ENCODE measurements at regions not wholly inside any gene's neighbourhood (a gene's known extent, or its start where the extent isn't known, plus 50 kb on each side); places are given as distances from the start of the nearest gene placed in this dataset.

DNA sequence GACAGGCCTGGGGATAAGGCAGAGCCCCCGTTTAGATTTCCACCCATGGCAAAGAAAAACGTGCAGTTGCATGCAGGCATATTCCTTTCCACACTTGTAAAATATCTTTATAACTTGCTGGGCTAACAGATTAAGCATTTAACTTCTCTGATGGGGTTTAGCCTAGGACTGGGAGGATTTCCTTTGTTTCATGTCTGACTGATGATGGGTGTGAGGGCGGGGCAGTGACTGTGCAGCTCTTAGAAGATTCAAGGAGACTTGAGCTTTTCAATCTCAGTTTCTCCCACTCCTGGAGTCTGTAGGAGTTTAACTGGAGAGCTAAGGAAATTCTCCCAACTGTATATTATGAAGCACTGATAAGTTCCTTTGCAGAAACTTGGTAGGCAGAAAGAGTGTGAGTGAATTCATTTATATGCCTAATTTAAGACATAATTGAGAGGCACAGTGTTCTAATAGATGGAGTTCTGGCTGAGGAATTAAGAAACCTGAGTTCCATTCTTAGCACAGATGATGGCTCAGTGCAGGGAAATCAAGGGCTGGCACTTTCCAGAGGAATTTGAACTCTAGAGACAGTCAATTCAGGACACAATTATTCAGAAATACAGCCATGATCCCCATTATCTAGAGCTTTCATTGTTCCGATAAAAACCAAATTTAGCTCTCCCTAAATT lies 214.6 kb upstream of the CNR1 start:
- H3K27me3 ChIP-seq (ENCODE audit: control insufficient read depth, insufficient read depth, low read length), result no peaks in the 10 kb centered on the region
- no peak overlapping the region for H3K4me3 ChIP-seq (ENCODE audit: low read depth, low read length)
- no peaks in the 10 kb centered on the region for H3K36me3 ChIP-seq (ENCODE audit: control insufficient read depth, insufficient read depth, low read length)
- DNase-seq (ENCODE audit: low read depth), result no peak
- no peak for TF ChIP-seq CTCF (IDR thresholded peaks at IDR 0.05; ENCODE audit: insufficient read depth, low read length, poor library complexity, severe bottlenecking)

DNA sequence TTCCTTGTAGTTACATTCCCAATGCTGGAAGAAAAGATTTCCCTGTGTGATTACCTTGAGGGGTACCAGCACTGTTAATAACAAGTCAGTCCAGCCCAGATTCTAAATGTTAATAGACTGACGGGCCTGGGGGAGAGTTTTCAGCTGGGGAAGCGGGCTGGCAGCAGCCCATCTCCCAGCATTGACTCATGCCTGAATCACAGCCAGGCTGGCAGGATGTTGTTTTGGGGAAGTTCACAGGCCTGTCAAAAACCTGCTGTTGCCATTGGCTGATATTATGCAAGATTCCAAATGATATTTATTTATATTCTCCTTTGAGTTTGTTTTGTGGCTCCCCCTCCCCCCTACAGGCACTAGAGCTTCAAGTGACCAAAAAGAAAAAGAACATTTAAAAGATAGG lies 213.9 kb upstream of the CNR1 start:
- DNase-seq (ENCODE audit: low read depth), result no peak
- H3K36me3 ChIP-seq (ENCODE audit: control insufficient read depth, insufficient read depth, low read length), result no peaks in the 10 kb centered on the region
- no peaks in the 10 kb centered on the region for H3K27me3 ChIP-seq (ENCODE audit: control insufficient read depth, insufficient read depth, low read length)
- TF ChIP-seq CTCF (IDR thresholded peaks at IDR 0.05; ENCODE audit: insufficient read depth, low read length, poor library complexity, severe bottlenecking), result no peak
- no peak overlapping the region for H3K4me3 ChIP-seq (ENCODE audit: low read depth, low read length)

GRCh38 chr6:88378639-88379038 lies 212.5 kb upstream of the CNR1 start:
- Histone ChIP-seq H3K27me3 (ENCODE audit: control insufficient read depth, insufficient read depth, low read length) (no peaks in the 10 kb centered on the region), H3K4me3 (ENCODE audit: low read depth, low read length) (no peak overlapping the region)
- no peak for TF ChIP-seq CTCF (IDR thresholded peaks at IDR 0.05; ENCODE audit: insufficient read depth, low read length, poor library complexity, severe bottlenecking)

GRCh38 chr6:88377976-88378568 lies 211.9 kb upstream of the CNR1 start:
- Histone ChIP-seq H3K4me3 (ENCODE audit: low read depth, low read length) (no peak overlapping the region), H3K36me3 (ENCODE audit: control insufficient read depth, insufficient read depth, low read length) (no peaks in the 10 kb centered on the region), H3K27me3 (ENCODE audit: control insufficient read depth, insufficient read depth, low read length) (no peaks in the 10 kb centered on the region)
- no peak for TF ChIP-seq CTCF (IDR thresholded peaks at IDR 0.05; ENCODE audit: insufficient read depth, low read length, poor library complexity, severe bottlenecking)
- no peak for DNase-seq (ENCODE audit: low read depth)

More at GRCh38 chr6:88378639-88379038, 212.5 kb upstream of the CNR1 start:
- H3K36me3 ChIP-seq (ENCODE audit: control insufficient read depth, insufficient read depth, low read length), result no peaks in the 10 kb centered on the region
- no peak for DNase-seq (ENCODE audit: low read depth)

GRCh38 chr6:88376768-88377387 lies 210.7 kb upstream of the CNR1 start:
- TF ChIP-seq CTCF (IDR thresholded peaks at IDR 0.05; ENCODE audit: insufficient read depth, low read length, poor library complexity, severe bottlenecking), result no peak
- Histone ChIP-seq H3K4me3 (ENCODE audit: low read depth, low read length) (no peak overlapping the region), H3K27me3 (ENCODE audit: control insufficient read depth, insufficient read depth, low read length) (no peaks in the 10 kb centered on the region), H3K36me3 (ENCODE audit: control insufficient read depth, insufficient read depth, low read length) (no peaks in the 10 kb centered on the region)
- DNase-seq (ENCODE audit: low read depth), result no peak

All from kidney epithelial cell (primary cell).